H1 (cell line): ENCODE measurements at regions not wholly inside any gene's neighbourhood (a gene's known extent, or its start where the extent isn't known, plus 50 kb on each side); places are given as distances from the start of the nearest gene placed in this dataset.

Source experiments
- CTCF ChIA-PET: fragments of 300-600 bp; sonication (Branson Sonifier 250); formaldehyde crosslinking; loops from one replicate; lab custom pipeline; 2021; ENCODE audit not compliant: partially characterized antibody; lab: Charles Lee
- POLR2A ChIA-PET: fragments of 300-600 bp; sonication (Branson Sonifier 250); formaldehyde crosslinking; loops from one replicate; lab custom pipeline; 2021; ENCODE audit warnings: inconsistent platforms; ENCODE audit not compliant: partially characterized antibody; lab: Charles Lee
- DNase-seq, 2 experiments: peaks; one replicate each; pipeline versions ENCODE4 v3.0.0 to v3.0.0-alpha.2; 2010 to 2022; ENCODE audit warnings: low spot score in 2 of 2, low read depth in 1 of 2, mixed read lengths in 1 of 2
- FAIRE-seq: peaks from 2 replicates; lab custom pipeline; 2011; peaks lifted over from hg19 to GRCh38; lab: Jason Lieb, UNC
- H2AFZ ChIP-seq: 2 replicates; pipeline ENCODE4 v1.8.1; 2012; ENCODE audit warnings: low read length, inconsistent platforms
- H2AK5ac ChIP-seq: 2 replicates; pipeline ENCODE4 v1.6.1; 2013; ENCODE audit warnings: low read depth, low read length
- H2BK120ac ChIP-seq: replicated peaks from 2 replicates; pipeline ENCODE3; 2013; ENCODE audit warnings: low read depth, low read length, inconsistent platforms
- H2BK12ac ChIP-seq: 2 replicates; pipeline ENCODE4 v1.6.1; 2013; ENCODE audit warnings: low read depth, low read length
- H2BK15ac ChIP-seq: 2 replicates; pipeline ENCODE4 v1.6.1; 2013; ENCODE audit warnings: low read length
- H2BK20ac ChIP-seq: 2 replicates; pipeline ENCODE4 v1.6.1; 2013; ENCODE audit warnings: low read length
- H2BK5ac ChIP-seq: 2 replicates; pipeline ENCODE4 v1.6.1; 2013; ENCODE audit warnings: low read depth, low read length
- H3K14ac ChIP-seq: 2 replicates; pipeline ENCODE4 v1.6.1; 2013; ENCODE audit warnings: inconsistent platforms; ENCODE audit not compliant: insufficient read length
- H3K18ac ChIP-seq: 2 replicates; pipeline ENCODE4 v1.6.1; 2013; ENCODE audit warnings: low read length; ENCODE audit errors: extremely low read depth
- H3K23ac ChIP-seq: 2 replicates; pipeline ENCODE4 v1.6.1; 2013; ENCODE audit warnings: inconsistent platforms; ENCODE audit not compliant: insufficient read length
- H3K23me2 ChIP-seq: 2 replicates; pipeline ENCODE4 v1.6.1; 2013; ENCODE audit warnings: low read depth, low read length
- H3K27ac ChIP-seq: 2 replicates; pipeline ENCODE4 v1.6.1; 2011; ENCODE audit warnings: low read depth, low read length, inconsistent platforms
- H3K27me3 ChIP-seq, 4 experiments: replicated peaks in 1 of 4; 1 replicate in 1 of 4; 2 replicates in 3 of 4; pipeline versions ENCODE4 v1.6.1 to v1.8.1; 2011 to 2013; ENCODE audit warnings: low read length in 3 of 4, mild to moderate bottlenecking in 3 of 4, inconsistent platforms in 2 of 4, mixed read lengths in 2 of 4, moderate library complexity in 1 of 4; ENCODE audit not compliant: control insufficient read depth in 3 of 4, insufficient read depth in 3 of 4; ENCODE audit errors: extremely low read depth in 1 of 4
- H3K36me3 ChIP-seq, 4 experiments: 2 replicates each; pipeline versions ENCODE4 v1.6.1 to v1.8.1; 2011 to 2013; ENCODE audit warnings: mild to moderate bottlenecking in 4 of 4, low read length in 3 of 4, moderate library complexity in 2 of 4, control low read depth in 1 of 4, inconsistent platforms in 1 of 4; ENCODE audit not compliant: insufficient read depth in 4 of 4, control insufficient read depth in 2 of 4
- H3K4ac ChIP-seq: replicated peaks from 2 replicates; pipeline ENCODE3; 2013; ENCODE audit warnings: low read length, low read depth, mixed read lengths, inconsistent platforms; ENCODE audit not compliant: insufficient read length
- H3K4me1 ChIP-seq, 4 experiments: replicated peaks in 1 of 4; 1 replicate in 1 of 4; 2 replicates in 3 of 4; pipeline versions ENCODE4 v1.6.1 to v1.8.1; 2011 to 2013; ENCODE audit warnings: low read length in 3 of 4, inconsistent platforms in 2 of 4, mixed read lengths in 1 of 4; ENCODE audit not compliant: insufficient read depth in 4 of 4, control insufficient read depth in 3 of 4
- H3K4me2 ChIP-seq, 2 experiments: 2 replicates each; pipeline versions ENCODE4 v1.6.1 to v1.8.1; 2011 to 2013; ENCODE audit warnings: low read depth in 2 of 2, low read length in 2 of 2, control low read depth in 1 of 2, inconsistent platforms in 1 of 2, mild to moderate bottlenecking in 1 of 2; ENCODE audit not compliant: insufficient read depth in 1 of 2
- H3K4me3 ChIP-seq, 4 experiments: fragments of 200-600, 300-600 bp in 1 of 4; sonication (generic), shearing (Covaris generic), sonication (Bioruptor Twin) in 1 of 4; 2 replicates each; pipeline versions ENCODE4 v1.5.1 to v1.8.1; 2011 to 2016; ENCODE audit warnings: low read length in 4 of 4, low read depth in 3 of 4, control low read depth in 2 of 4, inconsistent platforms in 2 of 4, mild to moderate bottlenecking in 2 of 4, mixed read lengths in 1 of 4, moderate library complexity in 1 of 4; ENCODE audit not compliant: insufficient read depth in 2 of 4; ENCODE audit errors: extremely low read depth in 1 of 4
- H3K56ac ChIP-seq: replicated peaks from 2 replicates; pipeline ENCODE3; 2013; ENCODE audit warnings: low read depth, mild to moderate bottlenecking, mixed read lengths, low read length, inconsistent platforms; ENCODE audit not compliant: insufficient read length
- H3K79me1 ChIP-seq: 2 replicates; pipeline ENCODE4 v1.6.1; 2013; ENCODE audit warnings: low read depth, low read length, control low read depth
- H3K79me2 ChIP-seq, 2 experiments: 2 replicates each; pipeline versions ENCODE4 v1.6.1 to v1.8.1; 2012 to 2013; ENCODE audit warnings: low read length in 2 of 2, mild to moderate bottlenecking in 2 of 2, inconsistent platforms in 1 of 2; ENCODE audit not compliant: insufficient read depth in 2 of 2, control insufficient read depth in 1 of 2
- H3K9ac ChIP-seq, 4 experiments: replicated peaks in 1 of 4; 1 replicate in 1 of 4; 2 replicates in 3 of 4; pipeline versions ENCODE4 v1.6.1 to v1.8.1; 2011 to 2013; ENCODE audit warnings: low read depth in 3 of 4, low read length in 3 of 4, control low read depth in 2 of 4, mild to moderate bottlenecking in 2 of 4, moderate library complexity in 2 of 4, inconsistent platforms in 1 of 4; ENCODE audit errors: extremely low read depth in 1 of 4
- H3K9me3 ChIP-seq, 2 experiments: 2 replicates each; pipeline versions ENCODE4 v1.6.1 to v1.8.1; 2012 to 2013; ENCODE audit warnings: mild to moderate bottlenecking in 2 of 2, moderate library complexity in 2 of 2, control low read depth in 1 of 2, inconsistent platforms in 1 of 2, low read depth in 1 of 2, low read length in 1 of 2, mixed read lengths in 1 of 2; ENCODE audit not compliant: insufficient read depth in 2 of 2
- H4K20me1 ChIP-seq, 2 experiments: replicated peaks in 1 of 2; 2 replicates each; pipeline versions ENCODE3 to v1.8.1; 2011 to 2013; ENCODE audit warnings: inconsistent platforms in 2 of 2, low read length in 2 of 2, mild to moderate bottlenecking in 1 of 2; ENCODE audit not compliant: insufficient read depth in 2 of 2, control insufficient read depth in 1 of 2
- H4K5ac ChIP-seq: 2 replicates; pipeline ENCODE4 v1.6.1; 2013; ENCODE audit warnings: low read length, low read depth, mixed read lengths, inconsistent platforms; ENCODE audit not compliant: insufficient read length
- H4K8ac ChIP-seq: 2 replicates; pipeline ENCODE4 v1.8.0; 2013; ENCODE audit warnings: mild to moderate bottlenecking, moderate library complexity, low read length, inconsistent platforms; ENCODE audit not compliant: insufficient read depth; ENCODE audit errors: extremely low read depth
- H4K91ac ChIP-seq: replicated peaks from 2 replicates; pipeline ENCODE3; 2013; ENCODE audit warnings: low read length, mixed read lengths, inconsistent platforms; ENCODE audit not compliant: insufficient read length
- ASH2L ChIP-seq: fragments of 200-600, 300-600 bp; sonication (generic); IDR thresholded peaks from one replicate; pipeline ENCODE4 v1.7.1; 2017; ENCODE audit warnings: low read length
- BRCA1 ChIP-seq: IDR thresholded peaks from 2 replicates; pipeline ENCODE4 v1.6.1; 2012; ENCODE audit warnings: low read depth, low read length, improper control_type of control experiment
- CHD1 ChIP-seq: IDR thresholded peaks from 2 replicates; pipeline ENCODE4 v1.6.1; 2012; ENCODE audit warnings: low read depth, low read length, improper control_type of control experiment
- CTCF ChIP-seq, 3 experiments: IDR thresholded peaks; 1 replicate in 2 of 3; 2 replicates in 1 of 3; pipeline versions ENCODE4 v1.5.1 to v1.6.1; 2011; ENCODE audit warnings: low read length in 3 of 3, mild to moderate bottlenecking in 3 of 3, inconsistent platforms in 2 of 3, low read depth in 1 of 3, moderate library complexity in 1 of 3; ENCODE audit not compliant: insufficient read depth in 1 of 3; ENCODE audit errors: control extremely low read depth in 1 of 3
- FOSL1 ChIP-seq: IDR thresholded peaks from 2 replicates; pipeline ENCODE4 v1.6.1; 2011; ENCODE audit warnings: mild to moderate bottlenecking, low read depth, low read length, moderate library complexity; ENCODE audit not compliant: insufficient read depth
- HDAC6 ChIP-seq: IDR thresholded peaks from one replicate; pipeline ENCODE4 v1.7.1; 2012; ENCODE audit warnings: low read depth, mild to moderate bottlenecking, inconsistent platforms, low read length, moderate library complexity
- KDM4A ChIP-seq: IDR thresholded peaks from one replicate; pipeline ENCODE4 v1.7.1; 2012; ENCODE audit warnings: low read depth, mild to moderate bottlenecking, moderate library complexity, low read length, inconsistent platforms; ENCODE audit not compliant: severe bottlenecking
- KDM5A ChIP-seq: fragments of 200-600 bp; IDR thresholded peaks from 2 replicates; pipeline ENCODE4 v1.7.1; 2012; ENCODE audit warnings: mild to moderate bottlenecking, low read length, inconsistent platforms, mixed read lengths
- PHF8 ChIP-seq: fragments of 200-600 bp; sonication (generic); conservative IDR thresholded peaks from 2 replicates; pipeline ENCODE4 v1.7.1; 2012; ENCODE audit warnings: low read depth, mild to moderate bottlenecking, inconsistent platforms, low read length, moderate library complexity
- RAD21 ChIP-seq, 2 experiments: IDR thresholded peaks in 1 of 2; conservative IDR thresholded peaks in 1 of 2; 2 replicates each; pipeline ENCODE4 v1.6.1; 2011; ENCODE audit warnings: low read depth in 2 of 2, low read length in 2 of 2, improper control_type of control experiment in 1 of 2, inconsistent platforms in 1 of 2, mild to moderate bottlenecking in 1 of 2, moderate library complexity in 1 of 2
- RFX5 ChIP-seq: IDR thresholded peaks from 2 replicates; pipeline ENCODE4 v1.6.1; 2011; ENCODE audit warnings: low read depth, low read length, improper control_type of control experiment, borderline replicate concordance
- SIN3A ChIP-seq, 2 experiments: IDR thresholded peaks in 1 of 2; conservative IDR thresholded peaks in 1 of 2; 2 replicates each; pipeline ENCODE4 v1.6.1; 2011 to 2012; ENCODE audit warnings: low read length in 2 of 2, improper control_type of control experiment in 1 of 2, low read depth in 1 of 2, mild to moderate bottlenecking in 1 of 2
- WGBS, 2 experiments: shearing (Covaris generic) in 1 of 2; methylation state at CpG; one replicate each; pipeline versions ENCODE4 v1.1.6 to v1.1.7; 2013 to 2015; ENCODE audit warnings: low lambda C conversion rate in 2 of 2, mixed read lengths in 2 of 2, inconsistent platforms in 1 of 2, low coverage in 1 of 2, missing lambda C conversion rate in 1 of 2; ENCODE audit not compliant: insufficient replicate concordance in 2 of 2, insufficient coverage in 1 of 2, insufficient read length in 1 of 2; ENCODE audit errors: extremely low coverage in 1 of 2, missing lambda C conversion rate in 1 of 2; 5-methylcytosine and 5-hydroxymethylcytosine counted together

GRCh38 chr7:96484845-96485244, 162.9 kb upstream of the SLC25A13 start:
- H3K4me1 ChIP-seq = no peaks in the 10 kb centered on the region
- H3K14ac ChIP-seq = no peak overlapping the region
- FAIRE-seq (no peak), DNase-seq (no peak)
- CTCF ChIA-PET = no interaction called here
- H3K4ac ChIP-seq = no peak overlapping the region
- H3K9ac ChIP-seq = no peak overlapping the region
- H4K8ac ChIP-seq = no peak overlapping the region
- H2BK120ac ChIP-seq = no peak overlapping the region
- no peak overlapping the region for H2AFZ ChIP-seq
- H3K79me2 ChIP-seq = no peaks in the 10 kb centered on the region
- POLR2A ChIA-PET = no interaction called here
- H4K20me1 ChIP-seq = no peaks in the 10 kb centered on the region
- H2AK5ac ChIP-seq = no peak overlapping the region
- no peak overlapping the region for H2BK20ac ChIP-seq
- H3K9me3 ChIP-seq = no peaks in the 10 kb centered on the region
- no peaks in the 10 kb centered on the region for H3K27me3 ChIP-seq
- no peak overlapping the region for H3K27ac ChIP-seq
- 96% methylated on average over 1 of the region's 1 CpG; no CpG with 5 or more reads in 1 of the 2 experiments for WGBS, 2 experiments
- H2BK12ac ChIP-seq = no peak overlapping the region
- H2BK15ac ChIP-seq = no peak overlapping the region
- H2BK5ac ChIP-seq = no peak overlapping the region
- H3K56ac ChIP-seq = no peak overlapping the region
- no peak overlapping the region for H4K5ac ChIP-seq
- H3K79me1 ChIP-seq = no peaks in the 10 kb centered on the region
- no peak overlapping the region for H3K4me3 ChIP-seq
- H4K91ac ChIP-seq = no peak overlapping the region
- no peak overlapping the region for H3K23ac ChIP-seq
- H3K4me2 ChIP-seq = no peak overlapping the region
- no peaks in the 10 kb centered on the region for H3K36me3 ChIP-seq
- H3K18ac ChIP-seq = no peak overlapping the region
- no peaks in the 10 kb centered on the region for H3K23me2 ChIP-seq
- TF ChIP-seq RFX5 = no peak
- no peak for TF ChIP-seq KDM5A
- TF ChIP-seq ASH2L = no peak
- TF ChIP-seq BRCA1 = no peak
- no peak for TF ChIP-seq CTCF (IDR thresholded peaks at IDR 0.05; ENCODE audit: control extremely low read depth in 1 of 3, insufficient read depth in 1 of 3, low read depth in 1 of 3, low read length in 3 of 3)
- TF ChIP-seq KDM4A = no peak
- no peak for TF ChIP-seq PHF8
- TF ChIP-seq HDAC6 = no peak
- no peak for TF ChIP-seq SIN3A (conservative IDR thresholded peaks at IDR 0.05 in 1 of 2, IDR thresholded peaks at IDR 0.05 in 1 of 2; ENCODE audit: low read depth in 1 of 2, low read length in 2 of 2)
- TF ChIP-seq FOSL1 = no peak
- no peak for TF ChIP-seq CHD1
- no peak for TF ChIP-seq RAD21 (IDR thresholded peaks at IDR 0.05 in 1 of 2, conservative IDR thresholded peaks at IDR 0.05 in 1 of 2; ENCODE audit: low read depth in 2 of 2, low read length in 2 of 2)
